K562 (cell line): ENCODE measurements at regions not wholly inside any gene's neighbourhood (a gene's known extent, or its start where the extent isn't known, plus 50 kb on each side); places are given as distances from the start of the nearest gene placed in this dataset.

ENCODE experiments used
- ATAC-seq: fragments of 200-7000 bp; cut with Tn5 transposase; 3 replicates; pipeline ENCODE4 v1.9.1; 2020; ENCODE audit warnings: moderate library complexity
- BruUV-seq: library from RNA; stranded (reverse); fragments of 400-500 nt; replicated peaks from 2 replicates; lab custom pipeline; 2021; lab: Mats Ljungman, UMichigan
- CTCF ChIA-PET: fragments of 300-600 bp; formaldehyde crosslinking; extraction: SDS; loops from one replicate; lab custom pipeline; 2021; ENCODE audit warnings: low intra/inter-chr PET ratio; lab: Yijun Ruan, JAX
- POLR2A ChIA-PET: fragments of 300-600, 350-650 bp; sonication (Branson Sonifier 250); formaldehyde crosslinking; extraction: SDS; loops from one replicate; lab custom pipeline; 2021; ENCODE audit warnings: antibody characterized with exemption, inconsistent platforms; lab: Yijun Ruan, JAX
- DNase-seq, 4 experiments: peaks; one replicate each; pipeline versions ENCODE4 v3.0.0 to v3.0.0-alpha.2; 2011 to 2018; ENCODE audit warnings: low spot score in 3 of 4, mixed read lengths in 3 of 4; ENCODE audit errors: extremely low read depth in 1 of 4
- FAIRE-seq: peaks from 2 replicates; lab custom pipeline; 2011; peaks lifted over from hg19 to GRCh38; lab: Jason Lieb, UNC
- H2AFZ ChIP-seq: 2 replicates; pipeline ENCODE4 v1.6.0; 2011; ENCODE audit warnings: low read depth, low read length, control low read depth, inconsistent platforms
- H3K27ac ChIP-seq: fragments of 200-600 bp; 3 replicates; pipeline ENCODE4 v1.8.0; 2011; ENCODE audit warnings: low read depth, mild to moderate bottlenecking, control low read depth, inconsistent platforms, low read length, moderate library complexity, mixed read lengths; ENCODE audit errors: extremely low read depth
- H3K27me3 ChIP-seq, 2 experiments: fragments of 300-600 bp in 1 of 2; 2 replicates in 1 of 2; 3 replicates in 1 of 2; pipeline versions ENCODE4 v1.6.0 to v1.8.0; 2011; ENCODE audit warnings: inconsistent platforms in 2 of 2, low read length in 2 of 2, mild to moderate bottlenecking in 1 of 2, mixed read lengths in 1 of 2, moderate library complexity in 1 of 2; ENCODE audit not compliant: control insufficient read depth in 2 of 2, insufficient read depth in 2 of 2
- H3K36me3 ChIP-seq: fragments of 300-600 bp; 3 replicates; pipeline ENCODE4 v1.8.0; 2011; ENCODE audit warnings: mild to moderate bottlenecking, low read length, inconsistent platforms; ENCODE audit not compliant: control insufficient read depth, insufficient read depth
- H3K4me1 ChIP-seq, 2 experiments: fragments of 200-600 bp in 1 of 2; replicated peaks in 1 of 2; 2 replicates in 1 of 2; 3 replicates in 1 of 2; pipeline versions ENCODE4 v1.5.1 to v1.8.0; 2011; ENCODE audit warnings: inconsistent platforms in 2 of 2, low read length in 2 of 2, mild to moderate bottlenecking in 1 of 2, mixed read lengths in 1 of 2, moderate library complexity in 1 of 2; ENCODE audit not compliant: control insufficient read depth in 2 of 2, insufficient read depth in 2 of 2
- H3K4me2 ChIP-seq: 2 replicates; pipeline ENCODE4 v1.6.1; 2011; ENCODE audit warnings: low read length, control low read depth, inconsistent platforms, mixed read lengths; ENCODE audit not compliant: insufficient read depth
- H3K4me3 ChIP-seq: fragments of 200-600 bp; sonication (generic), shearing (Covaris generic); 2 replicates; pipeline ENCODE4 v1.5.1; 2016; ENCODE audit warnings: control low read depth, inconsistent platforms
- H3K79me2 ChIP-seq: fragments of 200-600 bp; 3 replicates; pipeline ENCODE4 v1.8.0; 2011; ENCODE audit warnings: low read length, inconsistent platforms; ENCODE audit not compliant: control insufficient read depth, insufficient read depth
- H3K9ac ChIP-seq, 2 experiments: 2 replicates each; pipeline versions ENCODE4 v1.6.0 to v1.6.1; 2011; ENCODE audit warnings: low read depth in 2 of 2, low read length in 2 of 2, control low read depth in 1 of 2, inconsistent platforms in 1 of 2, mild to moderate bottlenecking in 1 of 2, mixed read lengths in 1 of 2; ENCODE audit not compliant: insufficient read depth in 1 of 2
- H3K9me1 ChIP-seq: one replicate; pipeline ENCODE4 v1.6.0; 2011; ENCODE audit warnings: inconsistent platforms, mild to moderate bottlenecking, low read length, moderate library complexity; ENCODE audit not compliant: control insufficient read depth, insufficient read depth
- H3K9me3 ChIP-seq: replicated peaks from 2 replicates; pipeline ENCODE4 v1.5.1; 2011; ENCODE audit warnings: low read depth, low read length, inconsistent platforms; ENCODE audit not compliant: control insufficient read depth, insufficient read depth
- H4K20me1 ChIP-seq: replicated peaks from 2 replicates; pipeline ENCODE4 v1.6.1; 2011; ENCODE audit warnings: low read length, inconsistent platforms, mixed read lengths; ENCODE audit not compliant: control insufficient read depth, insufficient read depth
- DACH1 ChIP-seq: fragments of 450-650 bp; IDR thresholded peaks from 2 replicates; pipeline ENCODE4 v1.6.1; 2018; ENCODE audit not compliant: partially characterized antibody
- HNRNPLL ChIP-seq: fragments of 200-400 bp; formaldehyde crosslinking; IDR thresholded peaks from 2 replicates; pipeline ENCODE4 v1.6.1; 2017; ENCODE audit warnings: low read length, low read depth, mild to moderate bottlenecking; ENCODE audit not compliant: poor library complexity, severe bottlenecking
- NCOA2 ChIP-seq, 2 experiments: fragments of 450-650 bp; IDR thresholded peaks; 2 replicates each; pipeline ENCODE4 v1.6.1; 2018; ENCODE audit warnings: mild to moderate bottlenecking in 2 of 2, moderate library complexity in 1 of 2; ENCODE audit not compliant: partially characterized antibody in 2 of 2
- ZNF316 ChIP-seq: fragments of 450-650 bp; IDR thresholded peaks from 2 replicates; pipeline ENCODE4 v1.6.1; 2016
- ZNF586 ChIP-seq: fragments of 450-650 bp; formaldehyde crosslinking; conservative IDR thresholded peaks from 2 replicates; pipeline ENCODE4 v1.4.0; 2020; ENCODE audit warnings: mild to moderate bottlenecking, moderate library complexity
- WGBS: fragments of 100-300 bp; shearing (Covaris generic); methylation state at CpG from one replicate; pipeline ENCODE4 v1.1.6; 2016; ENCODE audit warnings: low coverage, mixed read lengths; ENCODE audit not compliant: insufficient coverage; ENCODE audit errors: missing lambda C conversion rate; 5-methylcytosine and 5-hydroxymethylcytosine counted together
- in situ Hi-C: fragments of 300-500 bp; cut with MboI; formaldehyde crosslinking; loops from 4 replicates; pipeline ENCODE4 v1.15.0; 2018; ENCODE audit warnings: inconsistent platforms, mixed read lengths
- intact Hi-C: fragments of 100-400 bp; cut with micrococcal nuclease; formaldehyde crosslinking; loops from 2 replicates; pipeline ENCODE4 v1.14.2; 2022
- TF ChIP-seq, protein P1 (sequence below), 2 experiments: fragments of 450-650 bp; conservative IDR thresholded peaks; 2 replicates each; pipeline ENCODE4 v1.6.1; 2017; ENCODE audit warnings: mild to moderate bottlenecking in 2 of 2, moderate library complexity in 2 of 2
- TF ChIP-seq, protein P2 (sequence below): fragments of 450-650 bp; formaldehyde crosslinking; IDR thresholded peaks from 2 replicates; pipeline ENCODE4 v1.4.0; 2020; ENCODE audit warnings: mild to moderate bottlenecking, mixed read lengths
- TF ChIP-seq, protein P3 (sequence below): fragments of 450-650 bp; formaldehyde crosslinking; conservative IDR thresholded peaks from 2 replicates; pipeline ENCODE4 v1.4.0; 2022; ENCODE audit warnings: mild to moderate bottlenecking, missing genetic modification characterization

DNA sequence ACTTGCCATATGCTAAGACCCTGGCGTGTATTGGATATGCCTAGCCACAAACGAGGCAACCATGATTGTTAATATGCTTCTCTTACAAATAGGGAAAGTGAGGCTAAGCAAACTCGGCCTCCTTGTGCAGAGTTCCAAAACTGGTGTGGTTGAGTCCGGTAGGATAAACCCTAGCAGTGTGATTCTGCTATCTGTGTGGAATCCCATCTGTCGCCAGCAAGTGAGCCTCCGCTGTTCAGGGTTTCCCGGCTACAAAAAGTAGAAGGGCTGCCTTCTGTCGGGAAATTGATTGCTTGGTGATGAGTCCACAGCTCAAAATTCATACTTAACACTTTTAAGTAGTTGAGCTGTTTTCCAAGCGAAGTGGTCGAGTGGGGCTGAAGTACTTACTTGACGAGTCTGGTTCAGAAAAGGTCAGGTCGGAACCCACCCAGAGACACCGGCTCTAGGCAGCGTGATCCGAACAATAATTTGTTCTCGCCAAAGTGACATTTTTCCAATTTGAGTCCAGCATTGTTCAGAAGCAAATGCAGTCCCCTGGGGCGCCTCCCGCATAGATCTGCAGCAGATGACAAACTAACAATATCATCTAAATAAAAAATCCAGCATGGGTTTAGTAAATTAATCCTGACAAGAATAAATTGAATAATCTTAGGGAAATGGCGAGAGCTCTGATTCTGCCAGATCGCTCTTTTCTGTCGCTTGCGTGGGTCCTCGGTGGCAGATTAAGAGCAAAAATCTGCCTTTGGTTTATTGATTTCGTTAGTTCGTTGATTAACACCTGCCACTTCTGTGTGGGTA lies 686.7 kb upstream of the RBFOX1 start (continued):
- TF ChIP-seq DACH1: no peak
- TF ChIP-seq ZNF586 (CRISPR knock-in tag): no peak
- TF ChIP-seq ZNF316: no peak
- TF ChIP-seq, protein P1, sequence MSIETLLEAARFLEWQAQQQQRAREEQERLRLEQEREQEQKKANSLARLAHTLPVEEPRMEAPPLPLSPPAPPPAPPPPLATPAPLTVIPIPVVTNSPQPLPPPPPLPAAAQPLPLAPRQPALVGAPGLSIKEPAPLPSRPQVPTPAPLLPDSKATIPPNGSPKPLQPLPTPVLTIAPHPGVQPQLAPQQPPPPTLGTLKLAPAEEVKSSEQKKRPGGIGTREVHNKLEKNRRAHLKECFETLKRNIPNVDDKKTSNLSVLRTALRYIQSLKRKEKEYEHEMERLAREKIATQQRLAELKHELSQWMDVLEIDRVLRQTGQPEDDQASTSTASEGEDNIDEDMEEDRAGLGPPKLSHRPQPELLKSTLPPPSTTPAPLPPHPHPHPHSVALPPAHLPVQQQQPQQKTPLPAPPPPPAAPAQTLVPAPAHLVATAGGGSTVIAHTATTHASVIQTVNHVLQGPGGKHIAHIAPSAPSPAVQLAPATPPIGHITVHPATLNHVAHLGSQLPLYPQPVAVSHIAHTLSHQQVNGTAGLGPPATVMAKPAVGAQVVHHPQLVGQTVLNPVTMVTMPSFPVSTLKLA (conservative IDR thresholded peaks at IDR 0.05): no peak
- TF ChIP-seq, all 486 proteins: peak for 0

DNA sequence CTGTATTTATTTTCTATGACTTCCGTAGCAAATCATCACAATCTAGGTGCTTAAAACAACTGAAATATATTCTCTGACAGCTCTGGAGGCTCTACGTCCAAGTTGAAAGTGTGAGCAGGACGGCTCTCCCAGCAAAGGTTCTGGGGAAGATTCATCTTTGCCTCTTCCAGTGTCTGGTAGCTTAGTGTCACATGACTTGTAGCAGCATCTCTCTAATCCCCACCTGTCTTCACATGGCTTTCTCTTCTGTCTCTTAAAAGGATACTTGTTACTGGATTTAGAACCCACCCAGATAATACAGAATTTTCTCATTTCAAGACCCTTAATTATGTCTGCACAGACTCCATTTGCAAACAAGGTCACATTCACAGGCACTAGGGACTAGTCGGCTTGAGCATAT lies 687.7 kb upstream of the RBFOX1 start:
- CTCF ChIA-PET: no interaction called here

More for the DNA sequence above, 687.7 kb upstream of the RBFOX1 start:
- WGBS: 0% methylated on average over 4 of the region's 4 CpGs
- FAIRE-seq: no peak
- POLR2A ChIA-PET: interaction anchor here (0.6 to 0.7 kb wide), 2 partner anchors 23 to 1062 kb away, joined by 3 to 4 read pairs; no protein-coding TSS in a partner anchor
- Histone ChIP-seq H3K4me3 (no peak overlapping the region), H4K20me1 (0 out of 2 replicates have a peak, but pooled peaks cover 3% of the 10 kb centered on the region), H3K27ac (no peak overlapping the region), H3K9me1 (no peaks in the 10 kb centered on the region), H3K79me2 (no peaks in the 10 kb centered on the region), H3K9ac (no peak overlapping the region), H2AFZ (no peak overlapping the region), H3K4me2 (no peak overlapping the region), H3K27me3 (peaks cover 11 to 14% of the 10 kb centered on the region in 2 experiments; a peak in 4 of 5 replicates), H3K4me1 (no peaks in the 10 kb centered on the region), H3K9me3 (no peaks in the 10 kb centered on the region), H3K36me3 (no peaks in the 10 kb centered on the region)
- ATAC-seq: no peak
- no TSS peak for BruUV-seq
- intact Hi-C loops (loop anchor here (5.0 to 10.0 kb wide), 3 partner anchors 630 to 1143 kb away; no protein-coding TSS in a partner anchor), in situ Hi-C loops (loop anchor here (10.0 kb wide), 1 partner anchor 1150 kb away; no protein-coding TSS in a partner anchor)
- no peak for DNase-seq
- TF ChIP-seq NCOA2 (IDR thresholded peaks at IDR 0.05; ENCODE audit: partially characterized antibody in 2 of 2) (no peak), HNRNPLL (no peak)
- TF ChIP-seq, protein P2, sequence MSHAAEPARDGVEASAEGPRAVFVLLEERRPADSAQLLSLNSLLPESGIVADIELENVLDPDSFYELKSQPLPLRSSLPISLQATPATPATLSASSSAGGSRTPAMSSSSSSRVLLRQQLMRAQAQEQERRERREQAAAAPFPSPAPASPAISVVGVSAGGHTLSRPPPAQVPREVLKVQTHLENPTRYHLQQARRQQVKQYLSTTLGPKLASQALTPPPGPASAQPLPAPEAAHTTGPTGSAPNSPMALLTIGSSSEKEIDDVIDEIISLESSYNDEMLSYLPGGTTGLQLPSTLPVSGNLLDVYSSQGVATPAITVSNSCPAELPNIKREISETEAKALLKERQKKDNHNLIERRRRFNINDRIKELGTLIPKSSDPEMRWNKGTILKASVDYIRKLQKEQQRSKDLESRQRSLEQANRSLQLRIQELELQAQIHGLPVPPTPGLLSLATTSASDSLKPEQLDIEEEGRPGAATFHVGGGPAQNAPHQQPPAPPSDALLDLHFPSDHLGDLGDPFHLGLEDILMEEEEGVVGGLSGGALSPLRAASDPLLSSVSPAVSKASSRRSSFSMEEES: peak; percentile 50
- TF ChIP-seq, protein P3, sequence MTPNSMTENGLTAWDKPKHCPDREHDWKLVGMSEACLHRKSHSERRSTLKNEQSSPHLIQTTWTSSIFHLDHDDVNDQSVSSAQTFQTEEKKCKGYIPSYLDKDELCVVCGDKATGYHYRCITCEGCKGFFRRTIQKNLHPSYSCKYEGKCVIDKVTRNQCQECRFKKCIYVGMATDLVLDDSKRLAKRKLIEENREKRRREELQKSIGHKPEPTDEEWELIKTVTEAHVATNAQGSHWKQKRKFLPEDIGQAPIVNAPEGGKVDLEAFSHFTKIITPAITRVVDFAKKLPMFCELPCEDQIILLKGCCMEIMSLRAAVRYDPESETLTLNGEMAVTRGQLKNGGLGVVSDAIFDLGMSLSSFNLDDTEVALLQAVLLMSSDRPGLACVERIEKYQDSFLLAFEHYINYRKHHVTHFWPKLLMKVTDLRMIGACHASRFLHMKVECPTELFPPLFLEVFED (CRISPR knock-in tag): no peak
